ENCODE measurements at regions not wholly inside any gene's neighbourhood (a gene's known extent, or its start where the extent isn't known, plus 50 kb on each side); places are given as distances from the start of the nearest gene placed in this dataset.

DNA sequence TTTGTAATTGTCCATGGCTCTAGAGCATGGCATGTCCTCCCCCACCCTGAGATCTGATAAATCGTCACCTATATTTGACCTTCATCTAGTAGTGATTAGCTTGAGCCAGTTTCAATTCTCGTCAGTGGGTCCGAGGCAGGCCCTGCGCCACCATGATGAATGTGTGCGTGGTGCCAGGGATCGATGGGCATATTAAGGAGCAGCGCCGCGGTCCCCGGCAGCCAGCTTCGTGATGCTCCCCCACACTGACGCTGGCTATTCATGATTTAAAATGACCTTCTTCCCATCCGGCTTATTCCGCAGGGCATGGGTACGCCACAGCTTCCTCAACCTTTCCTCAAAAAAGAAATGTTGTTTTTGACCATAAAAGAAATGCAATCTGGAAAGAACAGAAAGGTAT lies 68.0 kb downstream of the SLC25A47 start:
- TF ChIP-seq ZNF384 (IDR thresholded peaks at IDR 0.05) (no peak), LEF1 (IDR thresholded peaks at IDR 0.05; ENCODE audit: borderline replicate concordance) (no peak), ARNT (IDR thresholded peaks at IDR 0.05) (no peak), SP1 (IDR thresholded peaks at IDR 0.05) (no peak), HDGF (IDR thresholded peaks at IDR 0.05; ENCODE audit: borderline replicate concordance) (no peak), FOXA1 (IDR thresholded peaks at IDR 0.05) (no peak), NFRKB (IDR thresholded peaks at IDR 0.05) (no peak), FOXM1 (IDR thresholded peaks at IDR 0.05; ENCODE audit: borderline replicate concordance) (no peak), FOXK2 (IDR thresholded peaks at IDR 0.05) (no peak), CTBP1 (IDR thresholded peaks at IDR 0.05; ENCODE audit: borderline replicate concordance) (no peak), ELF4 (IDR thresholded peaks at IDR 0.05) (no peak), BHLHE40 (IDR thresholded peaks at IDR 0.05; ENCODE audit: borderline replicate concordance) (no peak), L3MBTL2 (conservative IDR thresholded peaks at IDR 0.05) (no peak), TARDBP (IDR thresholded peaks at IDR 0.05) (no peak), SUZ12 (IDR thresholded peaks at IDR 0.05) (no peak)
- TF ChIP-seq, protein P1, sequence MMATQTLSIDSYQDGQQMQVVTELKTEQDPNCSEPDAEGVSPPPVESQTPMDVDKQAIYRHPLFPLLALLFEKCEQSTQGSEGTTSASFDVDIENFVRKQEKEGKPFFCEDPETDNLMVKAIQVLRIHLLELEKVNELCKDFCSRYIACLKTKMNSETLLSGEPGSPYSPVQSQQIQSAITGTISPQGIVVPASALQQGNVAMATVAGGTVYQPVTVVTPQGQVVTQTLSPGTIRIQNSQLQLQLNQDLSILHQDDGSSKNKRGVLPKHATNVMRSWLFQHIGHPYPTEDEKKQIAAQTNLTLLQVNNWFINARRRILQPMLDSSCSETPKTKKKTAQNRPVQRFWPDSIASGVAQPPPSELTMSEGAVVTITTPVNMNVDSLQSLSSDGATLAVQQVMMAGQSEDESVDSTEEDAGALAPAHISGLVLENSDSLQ (IDR thresholded peaks at IDR 0.05): no peak
- no peak for DNase-seq (ENCODE audit: extremely low spot score)
- CTCF ChIA-PET: interaction anchor here (1.0 to 2.4 kb wide), 3 partner anchors 13 to 256 kb away, joined by 3 to 7 read pairs (median 3); no protein-coding TSS in a partner anchor
- POLR2A ChIA-PET: no interaction called here

DNA sequence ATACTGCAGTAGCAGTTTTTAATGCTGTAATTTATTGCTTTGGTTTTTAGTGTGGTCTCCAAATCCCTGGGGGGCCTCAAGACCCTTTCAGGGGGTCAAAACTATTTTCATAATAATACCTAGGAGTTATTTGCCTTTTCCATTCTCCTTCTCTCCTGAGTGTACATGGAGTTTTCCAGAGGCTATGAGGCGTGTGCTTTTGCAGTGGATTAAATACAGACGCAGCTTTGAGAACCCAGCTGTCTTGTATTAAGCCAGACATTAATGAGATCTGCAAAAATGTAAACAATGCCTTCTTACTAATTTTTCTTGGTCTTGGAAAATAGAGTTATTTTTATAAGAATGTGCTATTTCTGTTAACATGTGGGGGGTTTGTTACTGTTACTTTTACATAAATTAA lies 68.6 kb downstream of the SLC25A47 start:
- POLR2A ChIA-PET: no interaction called here
- TF ChIP-seq CTBP1 (IDR thresholded peaks at IDR 0.05; ENCODE audit: borderline replicate concordance): no peak
- no peak for TF ChIP-seq TARDBP (IDR thresholded peaks at IDR 0.05)
- TF ChIP-seq, protein P1 (IDR thresholded peaks at IDR 0.05): peak; percentile 43; the same call in 1 of the 2 replicates
- TF ChIP-seq BHLHE40 (IDR thresholded peaks at IDR 0.05; ENCODE audit: borderline replicate concordance): no peak
- CTCF ChIA-PET: interaction anchor here (0.6 to 2.4 kb wide), 4 partner anchors 14 to 367 kb away, joined by 3 to 7 read pairs (median 3); no protein-coding TSS in a partner anchor
- no peak for DNase-seq (ENCODE audit: extremely low spot score)

DNA sequence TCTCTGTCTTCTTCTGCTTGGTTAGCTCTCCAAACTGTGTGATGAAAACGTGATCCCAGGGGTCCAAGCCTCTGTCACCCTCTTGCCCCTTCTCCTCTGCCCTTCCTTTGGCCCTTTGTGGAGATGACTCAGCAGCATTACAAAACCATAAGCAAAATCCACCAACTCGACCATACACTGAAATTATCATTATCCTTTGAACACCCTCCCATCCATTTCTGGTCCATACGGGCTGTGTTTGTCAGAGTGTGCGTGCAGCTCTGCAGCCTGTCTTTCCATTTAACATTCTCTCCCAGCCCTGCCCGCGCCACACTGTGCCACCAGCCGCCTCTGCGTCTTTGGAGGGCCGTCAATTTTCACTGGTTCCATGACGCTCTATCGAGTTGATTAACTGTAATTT lies 69.2 kb downstream of the SLC25A47 start:
- TF ChIP-seq ARNT (IDR thresholded peaks at IDR 0.05) (no peak), FOXM1 (IDR thresholded peaks at IDR 0.05; ENCODE audit: borderline replicate concordance) (no peak), HDGF (IDR thresholded peaks at IDR 0.05; ENCODE audit: borderline replicate concordance) (no peak), TARDBP (IDR thresholded peaks at IDR 0.05) (no peak), NFRKB (IDR thresholded peaks at IDR 0.05) (no peak), SUZ12 (IDR thresholded peaks at IDR 0.05) (no peak)
- TF ChIP-seq, protein P1 (IDR thresholded peaks at IDR 0.05): no peak
- POLR2A ChIA-PET: no interaction called here
- DNase-seq (ENCODE audit: extremely low spot score): no peak
- CTCF ChIA-PET: interaction anchor here (1.0 kb wide), 1 partner anchor 123 kb away, joined by 3 read pairs; no protein-coding TSS in a partner anchor

DNA sequence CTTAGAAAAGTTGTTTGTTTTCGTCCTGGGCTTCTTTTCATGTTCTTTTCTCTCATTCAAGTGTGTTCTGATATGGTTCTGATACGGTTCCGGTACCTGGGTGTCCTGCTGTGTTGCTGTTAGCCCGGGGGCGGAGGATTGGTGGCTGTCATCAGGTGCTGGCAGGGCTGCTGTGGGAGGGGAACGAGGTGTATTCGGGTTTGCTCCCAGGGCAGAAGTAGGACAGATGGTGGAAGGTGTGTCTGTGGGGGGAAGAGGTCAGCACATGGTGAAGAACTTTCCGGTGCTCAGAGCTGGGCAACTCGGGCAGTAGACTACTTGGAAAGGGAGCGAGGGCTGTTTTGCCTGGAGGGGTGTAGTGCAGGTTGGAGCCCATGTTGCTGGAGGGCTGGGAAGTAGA lies 70.2 kb downstream of the SLC25A47 start:
- CTCF ChIA-PET: interaction anchor here (1.2 to 2.2 kb wide), 2 partner anchors 8 to 10 kb away, joined by 3 to 11 read pairs; no protein-coding TSS in a partner anchor
- no peak for DNase-seq (ENCODE audit: extremely low spot score)
- POLR2A ChIA-PET: no interaction called here
- TF ChIP-seq, protein P1 (IDR thresholded peaks at IDR 0.05): no peak
- TF ChIP-seq FOXM1 (IDR thresholded peaks at IDR 0.05; ENCODE audit: borderline replicate concordance) (no peak), ELF4 (IDR thresholded peaks at IDR 0.05) (no peak), NFRKB (IDR thresholded peaks at IDR 0.05) (no peak), FOXK2 (IDR thresholded peaks at IDR 0.05) (no peak), ZNF384 (IDR thresholded peaks at IDR 0.05) (no peak), L3MBTL2 (conservative IDR thresholded peaks at IDR 0.05) (no peak), ARNT (IDR thresholded peaks at IDR 0.05) (no peak), SP1 (IDR thresholded peaks at IDR 0.05) (no peak), FOXA1 (IDR thresholded peaks at IDR 0.05) (no peak), CTBP1 (IDR thresholded peaks at IDR 0.05; ENCODE audit: borderline replicate concordance) (no peak), SUZ12 (IDR thresholded peaks at IDR 0.05) (no peak), TARDBP (IDR thresholded peaks at IDR 0.05) (no peak), HDGF (IDR thresholded peaks at IDR 0.05; ENCODE audit: borderline replicate concordance) (no peak), LEF1 (IDR thresholded peaks at IDR 0.05; ENCODE audit: borderline replicate concordance) (no peak), BHLHE40 (IDR thresholded peaks at IDR 0.05; ENCODE audit: borderline replicate concordance) (no peak)

DNA sequence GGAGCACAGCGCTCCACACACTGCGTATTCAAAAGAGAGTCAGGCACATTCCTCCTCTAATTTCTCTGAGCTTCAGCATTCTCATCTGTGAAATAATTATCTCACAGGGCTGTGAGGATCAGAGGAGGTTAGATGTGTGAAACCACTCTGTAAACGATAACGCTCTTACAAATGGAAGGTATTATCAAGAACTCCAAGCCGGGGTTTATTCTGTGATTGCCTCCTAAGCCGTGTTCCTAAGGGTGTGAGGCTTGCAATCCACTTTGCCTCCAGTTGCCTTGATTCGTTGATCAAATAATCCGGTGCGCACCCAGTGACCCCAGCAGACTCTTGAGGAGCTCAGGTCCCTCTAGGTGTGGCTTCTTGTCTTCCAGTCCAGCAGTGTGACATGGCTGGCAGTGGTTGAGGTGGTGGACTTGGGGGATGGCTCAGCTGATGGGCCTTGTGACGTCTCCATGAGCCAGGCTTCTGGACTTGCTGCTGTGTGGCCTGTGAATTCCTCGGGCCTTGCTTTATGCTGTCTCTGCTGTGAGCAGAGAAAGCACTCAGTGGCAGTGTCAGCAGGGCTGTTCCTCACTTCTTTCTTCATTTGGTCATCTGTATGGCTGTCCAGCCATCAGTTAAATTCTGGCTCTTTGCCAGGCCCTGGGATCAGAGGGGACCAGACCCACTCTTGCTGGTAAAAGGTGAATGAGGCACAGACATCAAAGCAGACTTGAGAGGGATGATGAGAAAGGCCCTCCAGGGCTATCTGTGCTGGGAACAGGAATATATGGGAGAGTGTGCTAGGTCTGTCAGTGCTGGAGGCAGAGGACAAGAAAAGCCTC lies 71.0 kb downstream of the SLC25A47 start:
- ChIA-PET CTCF (interaction anchor here (1.2 to 2.2 kb wide), 2 partner anchors 9 to 11 kb away, joined by 3 to 11 read pairs; no protein-coding TSS in a partner anchor), POLR2A (no interaction called here)
- DNase-seq (ENCODE audit: extremely low spot score): no peak
- TF ChIP-seq CTBP1 (IDR thresholded peaks at IDR 0.05; ENCODE audit: borderline replicate concordance) (no peak), FOXA1 (IDR thresholded peaks at IDR 0.05) (no peak), TARDBP (IDR thresholded peaks at IDR 0.05) (no peak), ELF4 (IDR thresholded peaks at IDR 0.05) (no peak)

Data from HEK293T (cell line).